ENCODE measurements at regions not wholly inside any gene's neighbourhood (a gene's known extent, or its start where the extent isn't known, plus 50 kb on each side); places are given as distances from the start of the nearest gene placed in this dataset.

DNA sequence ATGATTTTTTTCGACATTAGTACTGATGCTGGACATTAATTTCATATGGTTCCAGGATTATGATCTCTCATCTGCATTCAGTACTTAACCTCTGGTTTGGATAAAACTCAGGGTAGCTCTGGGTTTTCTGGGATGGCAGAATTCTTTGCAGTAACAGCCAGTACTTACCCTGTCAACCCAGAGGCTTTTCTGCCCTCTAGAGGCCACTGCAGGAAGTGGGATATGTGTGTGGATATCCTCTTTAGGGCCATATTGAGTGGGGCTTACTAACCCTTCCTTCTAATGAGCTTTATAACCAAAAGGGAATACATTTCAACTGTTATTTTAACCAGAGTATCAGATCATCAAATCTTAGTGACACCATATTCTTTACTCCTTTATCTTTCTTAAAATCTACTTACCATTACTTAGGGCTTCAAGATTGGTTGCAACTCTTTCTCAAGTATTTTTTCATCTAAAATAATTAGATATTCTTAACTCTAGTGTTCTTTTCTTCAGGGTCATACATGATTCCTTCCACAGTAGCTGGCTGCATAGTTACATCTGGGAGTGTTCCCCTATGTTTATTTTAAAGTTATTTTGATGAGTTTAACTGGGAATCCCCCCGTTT is 488.0 kb upstream of the STXBP6 start:
- 33 to 41% methylated on average over 2 of the region's 2 CpGs for WGBS, 2 donors
- no peaks in the 10 kb centered on the region for H3K27me3 ChIP-seq
- H3K9me3 ChIP-seq = no peaks in the 10 kb centered on the region
- no peak overlapping the region for H3K27ac ChIP-seq
- TF ChIP-seq POLR2A (IDR thresholded peaks at IDR 0.05) = no peak
- TF ChIP-seq, protein P1, sequence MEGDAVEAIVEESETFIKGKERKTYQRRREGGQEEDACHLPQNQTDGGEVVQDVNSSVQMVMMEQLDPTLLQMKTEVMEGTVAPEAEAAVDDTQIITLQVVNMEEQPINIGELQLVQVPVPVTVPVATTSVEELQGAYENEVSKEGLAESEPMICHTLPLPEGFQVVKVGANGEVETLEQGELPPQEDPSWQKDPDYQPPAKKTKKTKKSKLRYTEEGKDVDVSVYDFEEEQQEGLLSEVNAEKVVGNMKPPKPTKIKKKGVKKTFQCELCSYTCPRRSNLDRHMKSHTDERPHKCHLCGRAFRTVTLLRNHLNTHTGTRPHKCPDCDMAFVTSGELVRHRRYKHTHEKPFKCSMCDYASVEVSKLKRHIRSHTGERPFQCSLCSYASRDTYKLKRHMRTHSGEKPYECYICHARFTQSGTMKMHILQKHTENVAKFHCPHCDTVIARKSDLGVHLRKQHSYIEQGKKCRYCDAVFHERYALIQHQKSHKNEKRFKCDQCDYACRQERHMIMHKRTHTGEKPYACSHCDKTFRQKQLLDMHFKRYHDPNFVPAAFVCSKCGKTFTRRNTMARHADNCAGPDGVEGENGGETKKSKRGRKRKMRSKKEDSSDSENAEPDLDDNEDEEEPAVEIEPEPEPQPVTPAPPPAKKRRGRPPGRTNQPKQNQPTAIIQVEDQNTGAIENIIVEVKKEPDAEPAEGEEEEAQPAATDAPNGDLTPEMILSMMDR (IDR thresholded peaks at IDR 0.05) = peak in 4 of 6 experiments; percentile 7 to 36 (median 18)
- no peaks in the 10 kb centered on the region for H3K36me3 ChIP-seq
- no peak for DNase-seq
- H3K4me3 ChIP-seq = no peak overlapping the region
- no peaks in the 10 kb centered on the region for H3K4me1 ChIP-seq
- intact Hi-C loops (cut with DNase I) = no loop called here

- 97 to 100% methylated on average over 2 of the region's 2 CpGs for WGBS, 2 donors
Observed at GRCh38 chr14:25526290-25526689, 476.3 kb upstream of the STXBP6 start.

DNA sequence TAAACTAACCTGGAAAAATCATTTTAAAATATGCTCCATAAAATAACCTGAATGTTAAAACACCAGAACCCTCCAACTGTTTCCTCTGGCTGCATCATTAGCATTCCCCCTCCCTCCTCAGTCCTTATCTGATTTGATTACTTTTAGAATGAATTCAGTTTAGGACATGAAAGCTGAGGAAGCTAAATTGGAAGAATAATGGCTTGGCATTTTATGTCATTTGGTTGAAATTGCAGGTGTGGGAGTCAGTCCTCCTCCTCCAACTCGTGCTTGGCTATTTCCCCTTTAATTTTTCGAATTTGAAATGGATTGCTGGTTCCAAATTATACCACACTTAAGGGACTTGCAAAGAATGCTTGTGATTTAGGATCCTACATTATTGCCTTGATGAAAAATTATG is 473.0 kb upstream of the STXBP6 start:
- DNase-seq = no peak
- Histone ChIP-seq H3K27me3 (no peaks in the 10 kb centered on the region), H3K4me3 (no peak overlapping the region), H3K4me1 (no peaks in the 10 kb centered on the region), H3K36me3 (no peaks in the 10 kb centered on the region), H3K9me3 (no peaks in the 10 kb centered on the region), H3K27ac (no peak overlapping the region)
- TF ChIP-seq, protein P1 (IDR thresholded peaks at IDR 0.05) = no peak
- no peak for TF ChIP-seq POLR2A (IDR thresholded peaks at IDR 0.05)
- intact Hi-C loops (cut with DNase I) = no loop called here
- 35 to 57% methylated on average over 2 of the region's 2 CpGs for WGBS, 2 donors

More at GRCh38 chr14:25526290-25526689, 476.3 kb upstream of the STXBP6 start:
- Histone ChIP-seq H3K4me1 (no peaks in the 10 kb centered on the region), H3K36me3 (no peaks in the 10 kb centered on the region), H3K4me3 (no peak overlapping the region), H3K27me3 (no peaks in the 10 kb centered on the region), H3K27ac (no peak overlapping the region), H3K9me3 (no peaks in the 10 kb centered on the region)
- intact Hi-C loops (cut with DNase I) = no loop called here
- no peak for DNase-seq
- TF ChIP-seq, protein P1 (IDR thresholded peaks at IDR 0.05) = no peak
- TF ChIP-seq POLR2A (IDR thresholded peaks at IDR 0.05) = no peak

DNA sequence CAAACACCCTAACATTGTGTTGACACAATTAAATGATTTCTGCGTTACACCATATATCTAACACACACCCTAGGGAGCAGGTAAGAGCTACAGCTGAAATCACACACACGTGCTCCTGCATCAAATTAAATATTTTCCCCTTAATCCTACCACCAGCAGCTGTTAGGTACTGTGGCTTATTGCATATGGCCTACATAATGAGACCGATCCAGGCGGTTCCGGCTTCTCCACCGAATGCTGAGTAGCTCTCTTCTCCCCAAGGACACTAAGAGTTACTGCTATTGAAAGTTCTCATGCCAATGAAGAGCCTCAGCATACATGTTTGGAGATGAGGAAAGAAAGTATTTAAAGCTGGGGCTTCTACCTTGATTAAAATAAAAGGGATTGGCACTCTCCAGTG is 472.2 kb upstream of the STXBP6 start:
- DNase-seq = no peak
- no peak overlapping the region for H3K27ac ChIP-seq
- WGBS, 2 donors = 82 to 87% methylated on average over 6 of the region's 6 CpGs
- H3K4me3 ChIP-seq = no peak overlapping the region
- no peaks in the 10 kb centered on the region for H3K9me3 ChIP-seq
- H3K4me1 ChIP-seq = no peaks in the 10 kb centered on the region
- intact Hi-C loops (cut with DNase I) = no loop called here
- H3K27me3 ChIP-seq = no peaks in the 10 kb centered on the region
- no peaks in the 10 kb centered on the region for H3K36me3 ChIP-seq
- no peak for TF ChIP-seq POLR2A (IDR thresholded peaks at IDR 0.05)
- TF ChIP-seq, protein P1 (IDR thresholded peaks at IDR 0.05) = no peak

- no peak overlapping the region for H3K27ac ChIP-seq
- DNase-seq = no peak
- no peak for TF ChIP-seq POLR2A (IDR thresholded peaks at IDR 0.05)
- TF ChIP-seq, protein P1 (IDR thresholded peaks at IDR 0.05) = no peak
- H3K27me3 ChIP-seq = no peaks in the 10 kb centered on the region
- no peaks in the 10 kb centered on the region for H3K9me3 ChIP-seq
- 29 to 61% methylated on average over 2 of the region's 2 CpGs for WGBS, 2 donors
- no peaks in the 10 kb centered on the region for H3K4me1 ChIP-seq
- intact Hi-C loops (cut with DNase I) = no loop called here
- no peak overlapping the region for H3K4me3 ChIP-seq
- no peaks in the 10 kb centered on the region for H3K36me3 ChIP-seq
Observed at GRCh38 chr14:25521616-25522015, 471.7 kb upstream of the STXBP6 start.
